SK-N-SH (cell line): ENCODE measurements at regions not wholly inside any gene's neighbourhood (a gene's known extent, or its start where the extent isn't known, plus 50 kb on each side); places are given as distances from the start of the nearest gene placed in this dataset.

Experiments
- CTCF ChIA-PET: fragments of 300-600, 350-600 bp; formaldehyde crosslinking; extraction: SDS; loops from one replicate; lab custom pipeline; 2021; lab: Yijun Ruan, JAX
- POLR2A ChIA-PET: fragments of 350-600 bp; sonication (Branson Sonifier 250); formaldehyde crosslinking; extraction: SDS; loops from one replicate; lab custom pipeline; 2020; ENCODE audit warnings: antibody characterized with exemption, inconsistent platforms; lab: Yijun Ruan, JAX
- DNase-seq: peaks from one replicate; pipeline ENCODE4 v3.0.0; 2012
- H2AFZ ChIP-seq: fragments of 200-600 bp; sonication (generic); 2 replicates; pipeline ENCODE4 v1.8.1; 2016; ENCODE audit warnings: antibody characterized with exemption, mild to moderate bottlenecking, low read depth
- H3F3A ChIP-seq: fragments of 200-600 bp; sonication (generic); replicated peaks from 2 replicates; pipeline ENCODE3; 2016; ENCODE audit warnings: antibody characterized with exemption, mild to moderate bottlenecking; ENCODE audit not compliant: insufficient read depth
- H3K27ac ChIP-seq, 2 experiments: fragments of 200-500 bp in 1 of 2; fragments of 200-600 bp in 1 of 2; sonication (Bioruptor generic) in 1 of 2; sonication (generic), shearing (Covaris generic) in 1 of 2; 2 replicates each; pipeline versions ENCODE4 v1.5.1 to v1.6.1; 2014 to 2016; ENCODE audit warnings: low read depth in 2 of 2, inconsistent platforms in 1 of 2, low read length in 1 of 2, mild to moderate bottlenecking in 1 of 2, mixed read lengths in 1 of 2
- H3K27me3 ChIP-seq: fragments of 200-600 bp; sonication (generic), shearing (Covaris generic); 2 replicates; pipeline ENCODE4 v1.6.1; 2016; ENCODE audit warnings: mixed run types; ENCODE audit not compliant: insufficient read depth
- H3K36me3 ChIP-seq, 2 experiments: fragments of 200-500 bp in 1 of 2; fragments of 200-600 bp in 1 of 2; sonication (Bioruptor generic) in 1 of 2; sonication (generic) in 1 of 2; replicated peaks in 1 of 2; 2 replicates each; pipeline versions ENCODE3 to v1.5.1; 2014 to 2016; ENCODE audit warnings: low read length in 1 of 2, mild to moderate bottlenecking in 1 of 2; ENCODE audit not compliant: insufficient read depth in 2 of 2, control insufficient read depth in 1 of 2
- H3K4me1 ChIP-seq, 2 experiments: fragments of 200-500 bp in 1 of 2; fragments of 200-600 bp in 1 of 2; sonication (Bioruptor generic) in 1 of 2; sonication (generic), shearing (Covaris generic) in 1 of 2; 2 replicates each; pipeline versions ENCODE4 v1.5.1 to v1.6.1; 2014 to 2016; ENCODE audit warnings: low read depth in 1 of 2, low read length in 1 of 2, mixed run types in 1 of 2; ENCODE audit not compliant: insufficient read depth in 2 of 2, control insufficient read depth in 1 of 2
- H3K4me2 ChIP-seq: fragments of 200-600 bp; sonication (generic), shearing (Covaris generic); 2 replicates; pipeline ENCODE4 v1.6.1; 2017; ENCODE audit warnings: mixed run types
- H3K4me3 ChIP-seq, 2 experiments: fragments of 200-500 bp in 1 of 2; fragments of 200-600 bp in 1 of 2; sonication (Bioruptor generic) in 1 of 2; sonication (generic), shearing (Covaris generic) in 1 of 2; 2 replicates each; pipeline versions ENCODE4 v1.5.1 to v1.8.1; 2014 to 2016; ENCODE audit warnings: low read depth in 2 of 2, inconsistent platforms in 1 of 2, low read length in 1 of 2, mild to moderate bottlenecking in 1 of 2, mixed read lengths in 1 of 2, moderate library complexity in 1 of 2
- H3K79me2 ChIP-seq: fragments of 200-600 bp; sonication (generic); 2 replicates; pipeline ENCODE4 v1.8.1; 2017; ENCODE audit warnings: mild to moderate bottlenecking; ENCODE audit not compliant: insufficient read depth
- H3K9ac ChIP-seq: fragments of 200-600 bp; sonication (generic); 2 replicates; pipeline ENCODE4 v1.6.1; 2017; ENCODE audit warnings: mixed run types
- H3K9me2 ChIP-seq: fragments of 200-600 bp; sonication (generic); 2 replicates; pipeline ENCODE4 v1.6.1; 2017; ENCODE audit warnings: mixed run types
- H3K9me3 ChIP-seq: fragments of 200-600 bp; sonication (generic); 2 replicates; pipeline ENCODE4 v1.6.1; 2017; ENCODE audit warnings: mixed run types, mild to moderate bottlenecking, moderate library complexity
- H4K20me1 ChIP-seq: fragments of 200-600 bp; sonication (generic); 2 replicates; pipeline ENCODE4 v1.6.1; 2017; ENCODE audit warnings: mild to moderate bottlenecking, mixed run types; ENCODE audit not compliant: insufficient read depth
- ELF1 ChIP-seq: IDR thresholded peaks from 2 replicates; pipeline ENCODE4 v1.4.0; 2012
- EZH2phosphoT487 ChIP-seq: fragments of 200-600 bp; sonication (generic); IDR thresholded peaks from 2 replicates; pipeline ENCODE4 v1.6.1; 2017; ENCODE audit warnings: low read depth, mixed run types, mild to moderate bottlenecking, antibody characterized with exemption, moderate library complexity, borderline replicate concordance
- FOSL2 ChIP-seq: IDR thresholded peaks from 2 replicates; pipeline ENCODE4 v1.4.0; 2012; ENCODE audit warnings: low read depth, mild to moderate bottlenecking, moderate library complexity, borderline replicate concordance
- FOXJ3 ChIP-seq: sonication (generic); formaldehyde crosslinking; IDR thresholded peaks from 2 replicates; pipeline ENCODE4 v1.5.1; 2020; ENCODE audit warnings: mild to moderate bottlenecking, missing genetic modification reagents
- GATA2 ChIP-seq: sonication (generic); formaldehyde crosslinking; IDR thresholded peaks from 2 replicates; pipeline ENCODE4 v1.5.0; 2020; ENCODE audit warnings: mild to moderate bottlenecking, missing genetic modification reagents
- JUND ChIP-seq: IDR thresholded peaks from 2 replicates; pipeline ENCODE4 v1.4.0; 2012
- MEF2A ChIP-seq: IDR thresholded peaks from 2 replicates; pipeline ENCODE4 v1.4.0; 2012; ENCODE audit warnings: low read depth, borderline replicate concordance
- MXI1 ChIP-seq: IDR thresholded peaks from 2 replicates; pipeline ENCODE4 v1.6.1; 2012; ENCODE audit warnings: mild to moderate bottlenecking, low read depth, low read length, improper control_type of control experiment
- NRF1 ChIP-seq: IDR thresholded peaks from 2 replicates; pipeline ENCODE4 v1.6.1; 2012; ENCODE audit warnings: low read depth, mild to moderate bottlenecking, low read length
- RFX5 ChIP-seq: IDR thresholded peaks from 2 replicates; pipeline ENCODE4 v1.6.1; 2012; ENCODE audit warnings: mild to moderate bottlenecking, improper control_type of control experiment, low read length
- RXRA ChIP-seq: IDR thresholded peaks from 2 replicates; pipeline ENCODE4 v1.4.0; 2012; ENCODE audit warnings: low read depth, mild to moderate bottlenecking, borderline replicate concordance
- SIN3A ChIP-seq: IDR thresholded peaks from 2 replicates; pipeline ENCODE4 v1.6.1; 2012; ENCODE audit warnings: low read depth, mild to moderate bottlenecking, low read length, moderate library complexity, borderline replicate concordance
- TAF1 ChIP-seq: IDR thresholded peaks from 2 replicates; pipeline ENCODE4 v1.6.1; 2012; ENCODE audit warnings: low read depth, mild to moderate bottlenecking, low read length, moderate library complexity, borderline replicate concordance
- WGBS: methylation state at CpG from one replicate; pipeline ENCODE4 v1.1.6; 2017; ENCODE audit warnings: low lambda C conversion rate; 5-methylcytosine and 5-hydroxymethylcytosine counted together
- TF ChIP-seq, protein P1 (sequence below): IDR thresholded peaks from 2 replicates; pipeline ENCODE4; 2012
- TF ChIP-seq, protein P2 (sequence below): fragments of 150-350 bp; IDR thresholded peaks from 2 replicates; pipeline ENCODE4 v1.6.1; 2016; ENCODE audit warnings: mild to moderate bottlenecking, low read depth, low read length
- TF ChIP-seq, protein P3 (sequence below): fragments of 200-600 bp; sonication (generic); IDR thresholded peaks from 2 replicates; pipeline ENCODE4 v1.6.1; 2017; ENCODE audit warnings: antibody characterized with exemption, mild to moderate bottlenecking, moderate library complexity

DNA sequence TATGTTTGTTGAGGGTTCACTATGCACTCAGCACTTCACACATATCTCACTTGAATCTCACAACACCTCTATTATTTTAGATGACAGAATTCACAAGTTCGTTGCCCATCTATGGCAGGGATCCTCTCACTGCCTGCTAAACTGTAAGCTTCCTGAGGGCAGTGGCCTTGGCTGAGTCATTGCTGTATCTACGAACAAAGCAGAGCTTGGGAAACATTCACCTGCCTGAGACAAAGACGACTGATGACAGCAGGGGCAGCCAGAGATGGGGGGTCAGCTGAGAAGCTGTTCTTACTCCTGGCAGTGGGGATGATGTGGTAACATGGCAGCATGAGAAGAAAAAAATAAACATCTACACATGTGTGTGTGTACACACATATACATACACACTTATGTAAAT, 125.5 kb upstream of the NMNAT3 start:
- Histone ChIP-seq H3K4me1 (peaks cover 0 to 2% of the 10 kb centered on the region in 2 experiments; a peak in 1 of 4 replicates), H3K9ac (no peak overlapping the region), H3K27me3 (no peaks in the 10 kb centered on the region), H3K4me3 (no peak overlapping the region), H3K9me3 (no peaks in the 10 kb centered on the region), H3K27ac (no peak overlapping the region), H2AFZ (no peak overlapping the region), H3K79me2 (no peaks in the 10 kb centered on the region), H4K20me1 (no peaks in the 10 kb centered on the region), H3K36me3 (no peaks in the 10 kb centered on the region), H3K4me2 (no peak overlapping the region), H3F3A (no peaks in the 10 kb centered on the region), H3K9me2 (no peaks in the 10 kb centered on the region)
- ChIA-PET POLR2A (no interaction called here), CTCF (interaction anchor here (1.0 kb wide), 1 partner anchor 9 kb away, joined by 4 read pairs; no protein-coding TSS in a partner anchor)
- no peak for TF ChIP-seq MEF2A
- TF ChIP-seq, protein P1, sequence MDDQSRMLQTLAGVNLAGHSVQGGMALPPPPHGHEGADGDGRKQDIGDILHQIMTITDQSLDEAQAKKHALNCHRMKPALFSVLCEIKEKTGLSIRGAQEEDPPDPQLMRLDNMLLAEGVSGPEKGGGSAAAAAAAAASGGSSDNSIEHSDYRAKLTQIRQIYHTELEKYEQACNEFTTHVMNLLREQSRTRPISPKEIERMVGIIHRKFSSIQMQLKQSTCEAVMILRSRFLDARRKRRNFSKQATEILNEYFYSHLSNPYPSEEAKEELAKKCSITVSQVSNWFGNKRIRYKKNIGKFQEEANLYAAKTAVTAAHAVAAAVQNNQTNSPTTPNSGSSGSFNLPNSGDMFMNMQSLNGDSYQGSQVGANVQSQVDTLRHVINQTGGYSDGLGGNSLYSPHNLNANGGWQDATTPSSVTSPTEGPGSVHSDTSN: no peak
- no peak for TF ChIP-seq MXI1
- TF ChIP-seq GATA2 (CRISPR knock-in tag): no peak
- TF ChIP-seq FOXJ3 (CRISPR knock-in tag): no peak
- no peak for TF ChIP-seq NRF1
- TF ChIP-seq, protein P2, sequence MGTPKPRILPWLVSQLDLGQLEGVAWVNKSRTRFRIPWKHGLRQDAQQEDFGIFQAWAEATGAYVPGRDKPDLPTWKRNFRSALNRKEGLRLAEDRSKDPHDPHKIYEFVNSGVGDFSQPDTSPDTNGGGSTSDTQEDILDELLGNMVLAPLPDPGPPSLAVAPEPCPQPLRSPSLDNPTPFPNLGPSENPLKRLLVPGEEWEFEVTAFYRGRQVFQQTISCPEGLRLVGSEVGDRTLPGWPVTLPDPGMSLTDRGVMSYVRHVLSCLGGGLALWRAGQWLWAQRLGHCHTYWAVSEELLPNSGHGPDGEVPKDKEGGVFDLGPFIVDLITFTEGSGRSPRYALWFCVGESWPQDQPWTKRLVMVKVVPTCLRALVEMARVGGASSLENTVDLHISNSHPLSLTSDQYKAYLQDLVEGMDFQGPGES: no peak
- no peak for TF ChIP-seq SIN3A
- no peak for TF ChIP-seq JUND
- no peak for TF ChIP-seq ELF1
- no peak for TF ChIP-seq RXRA
- no peak for TF ChIP-seq RFX5
- TF ChIP-seq, protein P3, sequence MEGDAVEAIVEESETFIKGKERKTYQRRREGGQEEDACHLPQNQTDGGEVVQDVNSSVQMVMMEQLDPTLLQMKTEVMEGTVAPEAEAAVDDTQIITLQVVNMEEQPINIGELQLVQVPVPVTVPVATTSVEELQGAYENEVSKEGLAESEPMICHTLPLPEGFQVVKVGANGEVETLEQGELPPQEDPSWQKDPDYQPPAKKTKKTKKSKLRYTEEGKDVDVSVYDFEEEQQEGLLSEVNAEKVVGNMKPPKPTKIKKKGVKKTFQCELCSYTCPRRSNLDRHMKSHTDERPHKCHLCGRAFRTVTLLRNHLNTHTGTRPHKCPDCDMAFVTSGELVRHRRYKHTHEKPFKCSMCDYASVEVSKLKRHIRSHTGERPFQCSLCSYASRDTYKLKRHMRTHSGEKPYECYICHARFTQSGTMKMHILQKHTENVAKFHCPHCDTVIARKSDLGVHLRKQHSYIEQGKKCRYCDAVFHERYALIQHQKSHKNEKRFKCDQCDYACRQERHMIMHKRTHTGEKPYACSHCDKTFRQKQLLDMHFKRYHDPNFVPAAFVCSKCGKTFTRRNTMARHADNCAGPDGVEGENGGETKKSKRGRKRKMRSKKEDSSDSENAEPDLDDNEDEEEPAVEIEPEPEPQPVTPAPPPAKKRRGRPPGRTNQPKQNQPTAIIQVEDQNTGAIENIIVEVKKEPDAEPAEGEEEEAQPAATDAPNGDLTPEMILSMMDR: no peak
- TF ChIP-seq EZH2phosphoT487: no peak
- no peak for TF ChIP-seq FOSL2
- TF ChIP-seq TAF1: no peak
- 9% methylated on average over 3 of the region's 3 CpGs for WGBS
- DNase-seq: no peak
